ENCODE measurements at regions not wholly inside any gene's neighbourhood (a gene's known extent, or its start where the extent isn't known, plus 50 kb on each side); places are given as distances from the start of the nearest gene placed in this dataset.
"Not testable (repeated sequence)": the region's sequence is repeated elsewhere in the genome, so short reads cannot be mapped to it uniquely, and the experiment has no call there.

GRCh38 chr1:234901491-234902049 lies 227.1 kb downstream of the TOMM20 start:
- DNase-seq (ENCODE audit: low read depth) = no peak

- no peak for DNase-seq (ENCODE audit: low read depth)
Measured at GRCh38 chr1:234900595-234900994, 228.0 kb downstream of the TOMM20 start.

GRCh38 chr1:234899730-234900072 lies 228.9 kb downstream of the TOMM20 start:
- no peak for DNase-seq (ENCODE audit: low read depth)

GRCh38 chr1:234899041-234899729 lies 229.5 kb downstream of the TOMM20 start:
- no peak for DNase-seq (ENCODE audit: low read depth)

GRCh38 chr1:234898455-234899033 lies 230.1 kb downstream of the TOMM20 start:
- no peak for DNase-seq (ENCODE audit: low read depth)

GRCh38 chr1:234897754-234898454 lies 230.7 kb downstream of the TOMM20 start:
- DNase-seq (ENCODE audit: low read depth) = no peak

GRCh38 chr1:234897390-234897749 lies 231.3 kb downstream of the TOMM20 start:
- DNase-seq (ENCODE audit: low read depth) = no peak

- no peak for DNase-seq (ENCODE audit: low read depth)
Measured at GRCh38 chr1:234896477-234897389, 231.9 kb downstream of the TOMM20 start.

GRCh38 chr1:234893725-234894630 lies 234.7 kb downstream of the TOMM20 start:
- DNase-seq (ENCODE audit: low read depth) = peak; percentile 12

GRCh38 chr1:234893359-234893724 lies 235.3 kb downstream of the TOMM20 start:
- DNase-seq (ENCODE audit: low read depth) = no peak

- no peak for DNase-seq (ENCODE audit: low read depth)
Measured at GRCh38 chr1:234892642-234893041, 236.0 kb downstream of the TOMM20 start.

GRCh38 chr1:234891427-234891826 lies 237.2 kb downstream of the TOMM20 start:
- DNase-seq (ENCODE audit: low read depth) = no peak

GRCh38 chr1:234889643-234890042 lies 239.0 kb downstream of the TOMM20 start:
- DNase-seq (ENCODE audit: low read depth) = no peak

- DNase-seq (ENCODE audit: low read depth) = not testable (repeated sequence)
Measured at GRCh38 chr1:234888247-234888646, 240.4 kb downstream of the TOMM20 start.

GRCh38 chr1:234887016-234887900 lies 241.4 kb downstream of the TOMM20 start:
- DNase-seq (ENCODE audit: low read depth) = no peak

GRCh38 chr1:234886081-234886984 lies 242.3 kb downstream of the TOMM20 start:
- no peak for DNase-seq (ENCODE audit: low read depth)

- DNase-seq (ENCODE audit: low read depth) = no peak
Measured at GRCh38 chr1:234885601-234886000, 243.0 kb downstream of the TOMM20 start.

- DNase-seq (ENCODE audit: low read depth) = no peak
Measured at GRCh38 chr1:234884701-234885100, 243.9 kb downstream of the TOMM20 start.

- no peak for DNase-seq (ENCODE audit: low read depth)
Measured at GRCh38 chr1:234884006-234884405, 244.6 kb downstream of the TOMM20 start.
